PFSK-1 (cell line): ENCODE measurements at regions not wholly inside any gene's neighbourhood (a gene's known extent, or its start where the extent isn't known, plus 50 kb on each side); places are given as distances from the start of the nearest gene placed in this dataset.

Experiments used
- FOXP2 ChIP-seq: optimal IDR thresholded peaks from 2 replicates; pipeline ENCODE3; 2011; ENCODE audit warnings: borderline replicate concordance, control low read depth, inconsistent platforms; ENCODE audit not compliant: insufficient read depth; ENCODE audit errors: extremely low read length, extremely low read depth
- POLR2AphosphoS5 ChIP-seq: IDR thresholded peaks from 2 replicates; pipeline ENCODE4 v1.6.1; 2012; ENCODE audit warnings: low read depth, mild to moderate bottlenecking, control low read depth, low read length, moderate library complexity
- REST ChIP-seq, 2 experiments: IDR thresholded peaks; 2 replicates each; pipeline versions ENCODE4 v1.6.1 to v1.8.0; 2011 to 2012; ENCODE audit warnings: low read depth in 2 of 2, low read length in 2 of 2, control low read depth in 1 of 2, inconsistent platforms in 1 of 2, mild to moderate bottlenecking in 1 of 2, moderate library complexity in 1 of 2; ENCODE audit not compliant: insufficient read depth in 1 of 2
- SIN3A ChIP-seq: IDR thresholded peaks from 2 replicates; pipeline ENCODE4 v1.6.1; 2012; ENCODE audit warnings: mild to moderate bottlenecking, low read length, moderate library complexity, borderline replicate concordance; ENCODE audit not compliant: insufficient read depth
- TAF1 ChIP-seq: IDR thresholded peaks from 2 replicates; pipeline ENCODE4 v1.6.1; 2012; ENCODE audit warnings: low read length, control low read depth, borderline replicate concordance; ENCODE audit not compliant: insufficient read depth

DNA sequence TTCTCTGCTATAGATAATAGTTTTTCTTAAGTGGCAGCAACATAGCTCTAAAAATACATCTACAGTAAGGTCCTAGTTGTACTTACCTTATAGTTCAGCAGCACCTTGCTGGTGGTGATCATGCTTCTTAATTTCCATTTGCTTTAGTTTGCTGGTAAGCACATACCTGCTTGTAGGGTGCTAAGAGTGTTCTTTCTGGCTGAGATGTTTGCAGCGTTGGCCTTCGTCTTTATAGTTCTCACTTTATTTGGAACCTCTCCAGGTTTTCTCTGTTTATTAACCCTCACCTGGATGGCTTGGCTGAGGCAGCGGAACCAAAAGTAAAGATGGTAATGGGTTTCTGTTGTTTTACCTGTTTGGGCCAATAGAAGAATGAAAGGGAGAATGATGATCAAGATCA is 123.6 kb upstream of the EFEMP1 start:
- TF ChIP-seq SIN3A (no peak), FOXP2 (no peak), TAF1 (no peak), POLR2AphosphoS5 (no peak), REST (IDR thresholded peaks at IDR 0.05; ENCODE audit: insufficient read depth in 1 of 2, low read depth in 2 of 2, low read length in 2 of 2) (no peak)

DNA sequence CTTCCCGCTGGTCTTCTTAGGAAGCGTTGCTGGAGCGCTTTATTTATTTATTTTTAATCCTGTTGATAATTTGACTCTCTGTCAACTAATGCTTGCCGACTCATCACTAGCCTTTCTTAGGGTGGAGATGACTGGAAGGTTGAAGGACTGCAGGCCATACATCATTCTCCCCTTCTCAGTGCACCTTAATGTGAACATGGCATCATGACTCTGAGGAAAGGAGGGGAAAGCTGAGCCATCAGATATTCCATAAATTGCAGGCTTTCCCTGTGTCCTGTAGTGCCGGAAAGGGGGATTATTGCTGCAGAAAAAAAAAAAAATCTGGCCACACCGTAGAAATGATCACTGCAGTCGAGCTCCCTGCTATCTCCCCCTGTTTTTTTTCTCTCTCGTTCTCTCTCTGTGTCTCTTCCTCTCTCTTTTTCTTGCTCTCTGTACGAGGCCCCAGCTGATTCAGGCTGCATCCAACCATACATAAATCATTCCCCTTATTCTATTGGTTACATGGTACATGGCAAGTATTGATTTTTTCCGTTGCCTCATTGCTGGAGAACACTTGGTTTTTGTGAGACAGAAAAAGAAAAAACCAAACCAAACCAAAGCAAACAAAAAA is 125.8 kb upstream of the EFEMP1 start:
- TF ChIP-seq FOXP2: no peak
- no peak for TF ChIP-seq REST (IDR thresholded peaks at IDR 0.05; ENCODE audit: insufficient read depth in 1 of 2, low read depth in 2 of 2, low read length in 2 of 2)

DNA sequence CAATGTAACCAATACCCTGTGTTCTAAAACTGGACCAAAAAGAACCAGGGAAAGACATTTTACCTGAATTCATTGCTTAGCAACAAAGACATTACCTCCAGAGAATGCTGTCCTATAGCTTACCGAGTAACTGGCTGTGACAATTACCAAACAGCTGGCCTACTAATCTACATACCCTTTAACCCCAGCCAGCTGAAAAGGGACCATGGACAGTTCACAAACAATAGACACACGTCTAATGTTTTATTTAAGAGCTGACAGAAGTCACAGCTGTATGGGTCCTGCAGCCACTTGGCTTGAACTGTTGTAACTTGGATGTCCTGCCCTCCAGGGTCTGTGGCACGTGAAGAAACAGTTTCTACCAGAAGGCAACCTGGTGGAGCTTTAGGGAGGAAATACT is 130.1 kb upstream of the EFEMP1 start:
- no peak for TF ChIP-seq TAF1
- peak; percentile 46 to 86; a peak in 3 of 4 replicates for TF ChIP-seq REST (IDR thresholded peaks at IDR 0.05; ENCODE audit: insufficient read depth in 1 of 2, low read depth in 2 of 2, low read length in 2 of 2)

- TF ChIP-seq TAF1: no peak
- no peak for TF ChIP-seq POLR2AphosphoS5
- TF ChIP-seq REST (IDR thresholded peaks at IDR 0.05; ENCODE audit: insufficient read depth in 1 of 2, low read depth in 2 of 2, low read length in 2 of 2): no peak
- no peak for TF ChIP-seq FOXP2
- no peak for TF ChIP-seq SIN3A
Observed at GRCh38 chr2:56055405-56055804, 128.4 kb upstream of the CCDC85A start.

- TF ChIP-seq FOXP2: no peak
- TF ChIP-seq REST (IDR thresholded peaks at IDR 0.05; ENCODE audit: insufficient read depth in 1 of 2, low read depth in 2 of 2, low read length in 2 of 2): no peak
- TF ChIP-seq TAF1: no peak
- TF ChIP-seq SIN3A: no peak
- no peak for TF ChIP-seq POLR2AphosphoS5
Observed at GRCh38 chr2:56068746-56069145, 115.0 kb upstream of the CCDC85A start.
